HUDEP-2 (cell line): ENCODE measurements at regions not wholly inside any gene's neighbourhood (a gene's known extent, or its start where the extent isn't known, plus 50 kb on each side); places are given as distances from the start of the nearest gene placed in this dataset.
"Not testable (repeated sequence)": the region's sequence is repeated elsewhere in the genome, so short reads cannot be mapped to it uniquely, and the experiment has no call there.

Experiments
- DNase-seq, 76 experiments: peaks; one replicate each; lab custom pipeline; 2025; ENCODE audit not compliant: unreplicated experiment in 76 of 76; lab: John Stamatoyannopoulos, UW

DNA sequence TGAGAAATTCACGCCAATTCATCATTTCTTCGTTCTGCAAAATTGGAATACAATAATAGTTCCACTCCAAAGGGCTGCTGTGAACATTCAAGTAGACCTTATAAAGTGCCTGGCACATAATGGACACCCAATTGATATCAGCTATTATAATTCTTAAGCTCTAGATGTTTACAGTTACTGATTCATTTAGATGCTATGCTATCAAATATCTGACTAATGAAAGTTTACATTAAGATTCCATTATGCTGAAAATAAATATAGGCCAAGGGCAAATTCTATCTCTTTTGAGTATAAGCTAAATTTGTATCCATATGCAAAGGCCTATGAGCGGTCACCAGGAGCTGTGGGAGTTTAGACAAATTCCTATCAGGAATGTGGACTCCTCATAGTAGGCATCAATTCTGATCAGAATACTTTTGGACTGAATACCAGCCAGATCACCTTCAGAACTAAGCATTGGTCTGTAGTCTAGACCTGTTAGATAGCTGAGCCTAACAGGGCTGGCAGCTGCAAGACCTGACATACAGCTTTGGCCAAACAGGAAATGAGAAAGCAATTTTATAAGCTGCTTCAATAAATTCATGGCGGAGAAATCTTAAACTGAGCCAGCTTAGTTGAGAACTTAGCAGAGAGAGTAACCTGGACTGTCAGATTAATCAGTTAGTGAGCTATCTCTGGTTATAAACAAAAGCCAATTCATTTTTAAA, 384.3 kb upstream of the ACTRT1 start:
- no peak for DNase-seq

- no peak for DNase-seq
Measured at GRCh38 chrX:128425546-128425945, 373.3 kb upstream of the ACTRT1 start.

GRCh38 chrX:128408842-128409241, 356.6 kb upstream of the ACTRT1 start:
- DNase-seq, result no peak

DNA sequence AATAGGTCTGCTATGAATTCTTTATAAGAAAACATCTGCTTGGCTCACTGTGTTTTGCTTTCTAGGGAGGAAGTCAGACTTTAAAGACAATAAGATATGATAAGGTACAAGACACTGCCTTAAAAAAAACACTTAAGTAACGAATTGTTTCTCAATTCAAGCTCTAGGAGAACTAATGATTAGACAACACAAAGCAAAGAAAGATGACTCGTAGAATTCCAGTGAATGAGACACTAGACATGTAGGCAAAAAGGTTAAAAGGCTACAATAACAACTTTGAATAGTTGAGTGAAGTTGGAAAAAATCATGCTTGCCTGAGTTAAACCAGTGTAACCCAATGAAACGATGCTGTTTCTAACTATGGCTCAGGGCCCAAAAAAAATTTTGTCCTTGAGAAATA, 344.4 kb upstream of the ACTRT1 start:
- no peak for DNase-seq

- DNase-seq, result not testable (repeated sequence)
Measured at GRCh38 chrX:128383846-128384245, 331.6 kb upstream of the ACTRT1 start.

DNA sequence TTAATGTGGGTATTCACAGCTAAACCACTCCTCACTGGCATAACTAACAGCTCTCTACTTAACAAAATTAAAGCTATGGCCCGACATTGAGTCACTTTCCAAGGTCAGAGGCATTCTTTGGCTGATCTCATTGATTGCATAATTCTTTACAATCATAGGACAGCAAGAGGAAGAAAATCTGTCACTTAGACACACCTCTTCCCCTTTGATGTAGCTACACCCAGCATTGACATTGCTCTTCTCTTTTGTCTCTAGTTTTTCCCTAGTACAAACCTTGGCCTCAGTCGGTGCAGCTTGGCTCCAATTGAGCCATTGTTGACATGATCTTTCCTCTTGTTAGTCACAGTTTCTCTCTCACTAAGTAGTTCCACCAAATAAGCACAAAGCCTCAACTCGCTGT, 313.3 kb upstream of the ACTRT1 start:
- DNase-seq, result no peak

GRCh38 chrX:128335671-128336070, 283.5 kb upstream of the ACTRT1 start:
- no peak for DNase-seq

DNA sequence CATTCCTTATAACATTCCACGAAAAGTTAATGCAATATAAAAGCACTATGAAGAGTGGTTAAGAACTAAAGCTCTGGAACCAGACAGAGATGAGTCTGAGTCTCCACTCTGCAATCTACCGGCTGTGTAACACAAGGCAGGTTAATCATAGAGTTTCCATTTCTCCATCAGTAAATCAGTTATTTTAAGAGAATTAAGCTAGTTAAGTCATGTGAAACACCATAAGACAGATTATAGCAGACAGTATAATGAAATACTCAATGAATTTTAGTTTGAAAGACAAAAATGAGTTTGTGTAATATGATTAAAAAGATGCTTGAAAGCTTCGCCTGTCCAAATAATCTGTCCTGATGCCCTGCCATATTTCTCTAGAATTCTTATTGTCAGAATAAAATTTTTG, 282.6 kb upstream of the ACTRT1 start:
- DNase-seq, result no peak

- no peak for DNase-seq
Measured at GRCh38 chrX:128310912-128311311, 258.7 kb upstream of the ACTRT1 start.

DNA sequence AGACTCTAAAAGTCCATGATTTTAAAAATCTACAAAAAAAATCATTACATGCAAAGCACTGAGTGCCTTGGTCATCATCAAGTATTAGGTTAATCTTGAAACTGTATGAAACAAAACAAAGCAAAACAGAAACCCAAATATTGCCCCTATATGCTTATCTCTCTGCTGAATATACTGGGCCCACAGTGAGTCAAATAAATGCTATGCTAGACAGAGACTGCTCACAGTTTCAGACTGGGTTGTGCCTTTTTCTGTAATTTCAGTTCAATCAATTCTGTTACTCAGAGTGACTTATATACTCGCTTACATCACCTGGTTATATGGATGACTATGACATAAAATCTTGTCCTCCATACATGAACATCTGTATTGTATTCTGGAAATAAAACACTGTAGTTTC, 257.1 kb upstream of the ACTRT1 start:
- DNase-seq, result no peak

GRCh38 chrX:128294198-128294597, 242.0 kb upstream of the ACTRT1 start:
- no peak for DNase-seq

GRCh38 chrX:128287693-128288092, 235.5 kb upstream of the ACTRT1 start:
- DNase-seq, result no peak

- no peak for DNase-seq
Measured at GRCh38 chrX:128250621-128251020, 198.4 kb upstream of the ACTRT1 start.

DNA sequence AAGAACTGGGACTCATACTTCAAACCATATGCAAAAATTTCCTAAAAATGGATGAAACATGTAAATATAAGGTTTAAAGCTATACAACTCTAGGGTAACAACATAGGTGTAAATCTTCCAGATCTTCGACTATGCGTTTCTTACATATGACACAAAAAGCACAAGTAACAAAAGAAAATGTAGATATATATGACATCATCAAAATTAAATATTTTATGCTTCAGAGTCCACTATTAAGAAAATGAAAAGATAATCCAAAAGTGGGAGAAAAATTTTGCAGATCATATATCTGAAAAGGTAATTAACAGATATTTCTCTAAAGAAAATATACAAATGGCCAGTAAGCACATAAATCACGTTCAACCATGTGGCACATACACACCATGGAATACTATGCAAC, 164.2 kb upstream of the ACTRT1 start:
- DNase-seq, result no peak

DNA sequence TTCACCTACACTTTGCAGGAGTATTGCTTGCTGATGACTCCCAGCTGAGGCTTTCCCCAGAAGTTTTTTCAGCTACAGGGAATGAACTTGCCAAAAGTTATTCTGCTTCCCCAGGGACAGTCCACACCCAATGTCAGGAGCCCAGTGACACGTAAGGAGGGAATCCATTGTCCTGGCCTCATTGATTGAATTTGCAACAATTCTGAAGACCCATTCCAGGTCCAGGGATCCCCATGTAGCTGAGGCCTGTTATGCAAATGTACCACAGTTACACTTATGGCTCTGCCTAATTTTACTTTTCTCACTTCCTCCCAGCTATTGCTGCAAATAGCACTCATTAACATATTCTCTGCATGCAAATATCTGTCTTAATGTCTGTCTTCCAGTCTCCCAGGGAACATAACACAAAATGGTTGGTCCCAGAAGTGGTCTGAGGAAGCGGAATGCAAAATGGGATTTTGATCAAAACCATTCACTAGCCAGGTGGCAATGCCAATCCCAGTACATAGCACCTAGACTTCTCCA, 113.7 kb upstream of the ACTRT1 start:
- peak in 1 of 76 experiments; percentile 0 for DNase-seq

DNA sequence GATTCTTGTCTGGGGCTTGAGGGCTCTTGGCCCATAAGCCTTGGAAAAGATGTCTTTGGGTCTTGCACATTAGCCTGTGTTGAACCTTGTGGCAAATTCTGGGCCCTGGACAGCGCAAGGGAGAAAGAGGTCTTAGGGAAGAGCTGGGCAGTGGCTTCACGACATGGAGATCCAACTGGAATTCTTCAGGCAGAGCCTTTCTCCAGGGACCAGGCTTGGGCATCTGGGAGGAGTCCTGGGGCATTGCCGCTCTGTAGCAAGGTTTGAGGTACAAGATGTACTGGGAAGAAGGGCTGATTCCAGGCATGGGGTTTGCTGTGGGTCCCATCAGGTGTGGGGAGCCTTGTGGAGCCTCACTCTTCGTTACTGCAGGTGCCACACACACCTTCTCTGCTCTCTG, 104.0 kb upstream of the ACTRT1 start:
- no peak for DNase-seq

- no peak for DNase-seq
Measured at GRCh38 chrX:128142745-128143144, 90.5 kb upstream of the ACTRT1 start.

- DNase-seq, result no peak
Measured at GRCh38 chrX:128106630-128107029, 54.4 kb upstream of the ACTRT1 start.

GRCh38 chrX:128105659-128106058, 53.5 kb upstream of the ACTRT1 start:
- no peak for DNase-seq
